Prostate gland (tissue), 2 donors: ENCODE measurements at regions not wholly inside any gene's neighbourhood (a gene's known extent, or its start where the extent isn't known, plus 50 kb on each side); places are given as distances from the start of the nearest gene placed in this dataset.

ENCODE experiments used
- CTCF ChIP-seq, 4 experiments: fragments of 200-600 bp in 2 of 4; fragments of 450-650 bp in 2 of 4; sonication (generic) in 2 of 4; IDR thresholded peaks; 1 replicate in 3 of 4; 2 replicates in 1 of 4; pipeline ENCODE4 v1.5.1; 2016 to 2019; ENCODE audit warnings: antibody characterized with exemption in 4 of 4, mild to moderate bottlenecking in 2 of 4, moderate library complexity in 2 of 4
- POLR2A ChIP-seq: fragments of 450-650 bp; IDR thresholded peaks from one replicate; pipeline ENCODE4 v1.6.1; 2016; ENCODE audit warnings: antibody characterized with exemption, mild to moderate bottlenecking
- POLR2AphosphoS5 ChIP-seq: sonication (generic); formaldehyde crosslinking; IDR thresholded peaks from one replicate; pipeline ENCODE4 v1.6.1; 2017; ENCODE audit warnings: antibody characterized with exemption

GRCh38 chr1:188089015-188089414 is 1260.3 kb downstream of the PLA2G4A start:
- TF ChIP-seq CTCF (IDR thresholded peaks at IDR 0.05) (no peak), POLR2A (no peak), POLR2AphosphoS5 (no peak)
